Breast epithelium (tissue), 4 donors: ENCODE measurements at regions not wholly inside any gene's neighbourhood (a gene's known extent, or its start where the extent isn't known, plus 50 kb on each side); places are given as distances from the start of the nearest gene placed in this dataset.

Experiments used
- DNase-seq, 2 donors: peaks; one replicate each; pipeline ENCODE4 v3.0.0-alpha.2; 2019; ENCODE audit warnings: low spot score in 2 of 2
- H3K27ac ChIP-seq, 2 donors: fragments of 200-600 bp; sonication (generic) in 1 of 2; one replicate each; pipeline ENCODE4 v1.5.1; 2016 to 2019; ENCODE audit warnings: mild to moderate bottlenecking in 1 of 2
- H3K27me3 ChIP-seq, 2 donors: fragments of 200-600 bp; sonication (generic) in 1 of 2; one replicate each; pipeline versions ENCODE4 v1.5.1 to v1.6.0; 2017 to 2019; ENCODE audit warnings: control low read depth in 1 of 2, mild to moderate bottlenecking in 1 of 2
- H3K36me3 ChIP-seq: fragments of 200-600 bp; one replicate; pipeline ENCODE4 v1.5.1; 2019
- H3K4me1 ChIP-seq, 2 donors: fragments of 200-600 bp; sonication (generic); one replicate each; pipeline ENCODE4 v1.5.1; 2016 to 2019; ENCODE audit warnings: control low read depth in 1 of 2
- H3K4me3 ChIP-seq, 3 donors: fragments of 200-600 bp; sonication (generic); 1 replicate in 2 of 3; 2 replicates in 1 of 3; pipeline ENCODE4 v1.5.1; 2016 to 2019; ENCODE audit warnings: mild to moderate bottlenecking in 3 of 3, moderate library complexity in 2 of 3
- H3K9me3 ChIP-seq, 2 donors: fragments of 200-600 bp; sonication (generic) in 1 of 2; one replicate each; pipeline ENCODE4 v1.5.1; 2016 to 2019; ENCODE audit warnings: control low read depth in 1 of 2
- POLR2A ChIP-seq: fragments of 450-650 bp; IDR thresholded peaks from one replicate; pipeline ENCODE4 v1.6.1; 2016; ENCODE audit warnings: antibody characterized with exemption, mild to moderate bottlenecking, moderate library complexity
- POLR2AphosphoS5 ChIP-seq, 3 donors: sonication (generic); formaldehyde crosslinking; IDR thresholded peaks; one replicate each; pipeline ENCODE4 v1.6.1; 2017; ENCODE audit warnings: antibody characterized with exemption in 3 of 3
- intact Hi-C: fragments of 100-400 bp; cut with DNase I; formaldehyde crosslinking; loops from one replicate; pipeline ENCODE4 v1.15.1; 2023; ENCODE audit warnings: low total_unique reads
- TF ChIP-seq, protein P1 (sequence below), 3 donors: fragments of 450-650 bp; IDR thresholded peaks; one replicate each; pipeline ENCODE4 v1.5.1; 2016 to 2017; ENCODE audit warnings: antibody characterized with exemption in 3 of 3, mild to moderate bottlenecking in 3 of 3, moderate library complexity in 3 of 3

DNA sequence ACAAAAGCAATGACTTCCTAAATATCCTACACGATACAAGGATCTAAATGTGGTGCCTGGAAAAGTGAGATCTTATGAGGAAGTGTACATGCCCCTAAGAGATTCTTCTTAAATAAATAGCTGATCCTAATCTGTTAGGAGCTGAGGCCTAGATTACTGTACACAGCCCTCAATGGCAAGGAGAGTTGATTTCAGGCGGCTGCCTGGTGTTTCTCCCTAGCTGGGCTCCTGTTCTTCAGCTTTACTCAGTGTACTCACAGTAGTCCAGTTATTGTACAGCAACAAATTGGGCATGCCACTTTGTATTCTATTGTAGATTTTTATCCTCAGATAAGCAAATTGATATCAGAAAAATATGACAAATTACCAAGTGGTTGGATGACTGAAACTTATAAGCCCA lies 358.2 kb upstream of the PDGFD start:
- Histone ChIP-seq H3K36me3 (no peaks in the 10 kb centered on the region), H3K4me3 (no peak overlapping the region), H3K27ac (no peak overlapping the region), H3K9me3 (no peaks in the 10 kb centered on the region), H3K27me3 (no peaks in the 10 kb centered on the region), H3K4me1 (no peaks in the 10 kb centered on the region)
- intact Hi-C loops: loop anchor here (5.0 kb wide), 1 partner anchor 405 kb away; no protein-coding TSS in a partner anchor
- TF ChIP-seq POLR2A: no peak
- TF ChIP-seq, protein P1, sequence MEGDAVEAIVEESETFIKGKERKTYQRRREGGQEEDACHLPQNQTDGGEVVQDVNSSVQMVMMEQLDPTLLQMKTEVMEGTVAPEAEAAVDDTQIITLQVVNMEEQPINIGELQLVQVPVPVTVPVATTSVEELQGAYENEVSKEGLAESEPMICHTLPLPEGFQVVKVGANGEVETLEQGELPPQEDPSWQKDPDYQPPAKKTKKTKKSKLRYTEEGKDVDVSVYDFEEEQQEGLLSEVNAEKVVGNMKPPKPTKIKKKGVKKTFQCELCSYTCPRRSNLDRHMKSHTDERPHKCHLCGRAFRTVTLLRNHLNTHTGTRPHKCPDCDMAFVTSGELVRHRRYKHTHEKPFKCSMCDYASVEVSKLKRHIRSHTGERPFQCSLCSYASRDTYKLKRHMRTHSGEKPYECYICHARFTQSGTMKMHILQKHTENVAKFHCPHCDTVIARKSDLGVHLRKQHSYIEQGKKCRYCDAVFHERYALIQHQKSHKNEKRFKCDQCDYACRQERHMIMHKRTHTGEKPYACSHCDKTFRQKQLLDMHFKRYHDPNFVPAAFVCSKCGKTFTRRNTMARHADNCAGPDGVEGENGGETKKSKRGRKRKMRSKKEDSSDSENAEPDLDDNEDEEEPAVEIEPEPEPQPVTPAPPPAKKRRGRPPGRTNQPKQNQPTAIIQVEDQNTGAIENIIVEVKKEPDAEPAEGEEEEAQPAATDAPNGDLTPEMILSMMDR (IDR thresholded peaks at IDR 0.05): no peak
- TF ChIP-seq POLR2AphosphoS5 (IDR thresholded peaks at IDR 0.05): no peak
- DNase-seq: no peak

DNA sequence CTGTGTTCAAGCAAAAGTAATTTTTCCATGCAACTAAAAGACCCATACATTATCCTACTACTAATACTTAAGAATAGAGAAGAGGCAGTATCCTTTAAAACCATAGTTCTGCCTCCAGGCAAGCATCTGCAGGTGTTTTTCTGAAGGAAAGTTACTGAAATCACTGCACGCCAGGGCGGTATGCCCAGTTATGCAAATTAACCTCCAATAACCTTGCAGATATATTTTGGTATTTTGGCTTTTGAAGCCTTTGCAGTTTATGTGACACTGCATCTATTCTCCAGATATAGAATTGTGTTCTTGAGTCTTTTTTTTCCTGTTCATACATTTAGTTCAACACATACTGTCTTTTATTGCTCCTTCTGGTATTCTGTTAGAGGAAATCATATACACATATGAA lies 346.2 kb upstream of the PDGFD start:
- H3K4me3 ChIP-seq: no peak overlapping the region
- H3K27ac ChIP-seq: no peak overlapping the region
- H3K9me3 ChIP-seq: no peaks in the 10 kb centered on the region
- intact Hi-C loops: no loop called here
- no peak for TF ChIP-seq POLR2AphosphoS5 (IDR thresholded peaks at IDR 0.05)
- no peak for TF ChIP-seq POLR2A
- TF ChIP-seq, protein P1 (IDR thresholded peaks at IDR 0.05): no peak
- no peak for DNase-seq
- H3K4me1 ChIP-seq: no peaks in the 10 kb centered on the region
- H3K36me3 ChIP-seq: no peaks in the 10 kb centered on the region
- no peaks in the 10 kb centered on the region for H3K27me3 ChIP-seq

DNA sequence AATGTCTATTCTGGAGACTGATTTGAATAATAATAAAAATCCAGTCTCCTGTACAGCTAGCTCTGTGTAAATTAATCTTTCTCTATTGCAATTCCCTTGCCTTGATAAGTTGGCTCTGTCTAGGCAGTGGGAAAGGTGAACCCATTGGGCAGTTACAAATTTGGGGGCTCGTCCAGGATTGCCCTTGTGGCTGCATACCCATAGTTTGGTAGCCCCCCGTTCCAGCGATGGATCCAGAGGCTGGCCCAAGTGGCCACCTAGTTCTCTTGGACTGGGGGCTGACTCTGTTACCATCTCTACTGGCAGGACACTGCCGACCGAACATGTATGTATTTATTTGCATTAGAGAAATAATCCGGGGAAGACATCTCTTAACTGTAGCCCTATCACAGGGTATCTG lies 326.2 kb upstream of the PDGFD start:
- H3K27ac ChIP-seq: no peak overlapping the region
- intact Hi-C loops: no loop called here
- TF ChIP-seq POLR2AphosphoS5 (IDR thresholded peaks at IDR 0.05): no peak
- TF ChIP-seq, protein P1 (IDR thresholded peaks at IDR 0.05): no peak

DNA sequence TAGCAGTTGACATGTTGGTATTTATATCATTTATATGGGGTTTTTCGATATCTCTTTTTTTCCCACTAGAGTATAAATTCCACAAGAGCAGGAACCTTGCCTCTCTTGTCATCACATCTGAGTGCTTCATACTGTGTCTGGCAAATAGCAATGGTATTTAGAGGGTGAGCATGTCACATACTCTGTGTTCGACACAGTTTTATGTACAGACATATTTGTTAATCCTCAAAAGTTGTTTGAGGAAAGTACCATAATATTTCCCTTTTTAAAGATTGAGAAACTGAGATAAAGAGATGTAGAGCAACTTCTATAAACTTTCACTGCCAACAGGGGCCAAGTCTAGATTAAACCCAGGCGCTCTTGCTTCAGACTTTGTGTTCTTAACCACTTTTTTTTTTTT lies 324.6 kb upstream of the PDGFD start:
- intact Hi-C loops: no loop called here
- Histone ChIP-seq H3K9me3 (peaks cover 33 to 44% of the 10 kb centered on the region in 2 donors), H3K27me3 (no peaks in the 10 kb centered on the region), H3K27ac (no peak overlapping the region), H3K4me3 (no peak overlapping the region), H3K36me3 (no peaks in the 10 kb centered on the region), H3K4me1 (no peaks in the 10 kb centered on the region)
- no peak for DNase-seq
- TF ChIP-seq, protein P1 (IDR thresholded peaks at IDR 0.05): no peak
- TF ChIP-seq POLR2AphosphoS5 (IDR thresholded peaks at IDR 0.05) (no peak), POLR2A (no peak)

More for the DNA sequence above, 326.2 kb upstream of the PDGFD start:
- H3K27me3 ChIP-seq: no peaks in the 10 kb centered on the region
- H3K36me3 ChIP-seq: no peaks in the 10 kb centered on the region
- H3K4me1 ChIP-seq: no peaks in the 10 kb centered on the region
- no peak for DNase-seq
- peaks cover 33 to 44% of the 10 kb centered on the region in 2 donors for H3K9me3 ChIP-seq
- H3K4me3 ChIP-seq: no peak overlapping the region

DNA sequence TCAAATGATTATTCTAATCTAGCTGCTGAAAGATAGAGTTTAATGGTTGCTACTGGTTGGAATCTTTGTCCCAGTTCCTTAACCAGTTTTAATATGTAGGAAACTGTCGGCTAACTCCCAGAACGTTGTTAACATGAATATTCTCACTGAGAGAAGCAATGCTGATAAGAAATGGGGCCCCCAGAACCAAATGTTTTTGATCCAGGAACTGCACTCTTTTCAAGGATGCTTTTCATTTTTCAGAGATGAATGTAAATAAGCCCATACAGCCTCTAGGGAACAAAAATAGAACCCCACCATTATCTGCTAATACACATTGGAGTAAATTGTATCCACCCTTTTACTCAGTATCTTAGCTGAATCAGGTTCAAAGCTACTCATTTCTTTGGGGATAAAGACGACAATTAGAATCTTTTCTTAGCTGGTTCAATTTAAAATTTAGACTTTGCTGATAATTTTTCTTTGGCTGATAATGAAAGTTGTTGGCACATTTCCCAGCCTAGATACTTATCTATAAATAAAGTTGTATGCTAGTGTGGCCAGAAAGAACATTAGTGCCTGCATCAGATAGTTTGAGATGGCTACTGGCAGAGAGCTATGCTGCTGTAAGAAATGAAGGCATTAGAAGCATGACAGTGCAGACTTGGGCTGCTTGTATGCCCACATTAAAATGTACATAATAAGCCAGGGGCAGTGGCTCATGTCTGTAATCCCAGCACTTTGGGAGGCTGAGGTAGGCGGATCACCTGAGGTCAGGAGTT lies 323.3 kb upstream of the PDGFD start:
- Histone ChIP-seq H3K27ac (no peak overlapping the region), H3K4me3 (no peak overlapping the region), H3K27me3 (no peaks in the 10 kb centered on the region), H3K9me3 (peaks cover 24 to 45% of the 10 kb centered on the region in 2 donors), H3K36me3 (no peaks in the 10 kb centered on the region), H3K4me1 (no peaks in the 10 kb centered on the region)
- no peak for DNase-seq
- TF ChIP-seq, protein P1 (IDR thresholded peaks at IDR 0.05): no peak
- TF ChIP-seq POLR2AphosphoS5 (IDR thresholded peaks at IDR 0.05) (no peak), POLR2A (no peak)
- intact Hi-C loops: no loop called here
